Trophoblast cell (in vitro differentiated cells and primary cell): ENCODE measurements at regions not wholly inside any gene's neighbourhood (a gene's known extent, or its start where the extent isn't known, plus 50 kb on each side); places are given as distances from the start of the nearest gene placed in this dataset.

Experiments used
- DNase-seq, 2 donors: peaks; one replicate each; pipeline ENCODE4 v3.0.0-alpha.2; 2016
- H2AFZ ChIP-seq: 2 replicates; pipeline ENCODE4 v1.6.1; 2013; ENCODE audit warnings: low read length, moderate library complexity, mild to moderate bottlenecking; ENCODE audit not compliant: insufficient read depth, poor library complexity
- H2AK5ac ChIP-seq: 2 replicates; pipeline ENCODE4 v1.6.1; 2013; ENCODE audit warnings: mild to moderate bottlenecking, low read length
- H2BK120ac ChIP-seq: 2 replicates; pipeline ENCODE4 v1.6.1; 2013; ENCODE audit warnings: low read length, mild to moderate bottlenecking, moderate library complexity; ENCODE audit not compliant: insufficient read depth, poor library complexity
- H2BK12ac ChIP-seq: 2 replicates; pipeline ENCODE4 v1.6.1; 2013; ENCODE audit warnings: mild to moderate bottlenecking, low read length, moderate library complexity
- H2BK5ac ChIP-seq: 2 replicates; pipeline ENCODE4 v1.6.1; 2013; ENCODE audit warnings: low read length, low read depth, moderate library complexity, mild to moderate bottlenecking; ENCODE audit not compliant: poor library complexity
- H3K14ac ChIP-seq: 2 replicates; pipeline ENCODE4 v1.6.1; 2013; ENCODE audit warnings: mild to moderate bottlenecking, low read length
- H3K18ac ChIP-seq: 2 replicates; pipeline ENCODE4 v1.6.1; 2013; ENCODE audit warnings: mild to moderate bottlenecking, low read length
- H3K23ac ChIP-seq: 2 replicates; pipeline ENCODE4 v1.6.1; 2013; ENCODE audit warnings: low read length
- H3K27ac ChIP-seq: 2 replicates; pipeline ENCODE4 v1.5.1; 2013; ENCODE audit warnings: low read depth, mild to moderate bottlenecking, inconsistent platforms, low read length, moderate library complexity
- H3K27me3 ChIP-seq: 2 replicates; pipeline ENCODE4 v1.6.1; 2013; ENCODE audit warnings: inconsistent platforms, mild to moderate bottlenecking, low read length, moderate library complexity; ENCODE audit not compliant: insufficient read depth
- H3K36me3 ChIP-seq, 2 experiments: 1 replicate in 1 of 2; 2 replicates in 1 of 2; pipeline ENCODE4 v1.6.1; 2013; ENCODE audit warnings: low read length in 2 of 2, mild to moderate bottlenecking in 2 of 2, moderate library complexity in 1 of 2; ENCODE audit not compliant: insufficient read depth in 2 of 2, control insufficient read depth in 1 of 2
- H3K4ac ChIP-seq: 2 replicates; pipeline ENCODE4 v1.6.1; 2013; ENCODE audit warnings: low read depth, mild to moderate bottlenecking, low read length, moderate library complexity
- H3K4me1 ChIP-seq, 2 experiments: 1 replicate in 1 of 2; 2 replicates in 1 of 2; pipeline ENCODE4 v1.6.1; 2013; ENCODE audit warnings: low read length in 2 of 2, mild to moderate bottlenecking in 2 of 2, moderate library complexity in 1 of 2; ENCODE audit not compliant: insufficient read depth in 2 of 2, control insufficient read depth in 1 of 2
- H3K4me2 ChIP-seq: 2 replicates; pipeline ENCODE4 v1.6.1; 2013; ENCODE audit warnings: inconsistent platforms, mild to moderate bottlenecking, low read length, moderate library complexity
- H3K4me3 ChIP-seq: 2 replicates; pipeline ENCODE4 v1.5.1; 2013; ENCODE audit warnings: mild to moderate bottlenecking, low read depth, low read length, inconsistent platforms
- H3K79me1 ChIP-seq: one replicate; pipeline ENCODE4 v1.6.1; 2013; ENCODE audit warnings: low read length
- H3K79me2 ChIP-seq: 2 replicates; pipeline ENCODE4 v1.6.1; 2013; ENCODE audit warnings: low read length, mild to moderate bottlenecking; ENCODE audit not compliant: control insufficient read depth, insufficient read depth, poor library complexity
- H3K9ac ChIP-seq: 2 replicates; pipeline ENCODE4 v1.6.1; 2013; ENCODE audit warnings: mild to moderate bottlenecking, low read length
- H3K9me3 ChIP-seq: 2 replicates; pipeline ENCODE4 v1.6.1; 2013; ENCODE audit warnings: low read depth, mild to moderate bottlenecking, control low read depth, inconsistent platforms, low read length; ENCODE audit not compliant: insufficient read depth
- H4K12ac ChIP-seq: 2 replicates; pipeline ENCODE4 v1.6.1; 2013; ENCODE audit warnings: low read depth, mild to moderate bottlenecking, low read length, moderate library complexity
- H4K8ac ChIP-seq: 2 replicates; pipeline ENCODE4 v1.6.1; 2013; ENCODE audit warnings: low read depth, mild to moderate bottlenecking, low read length, moderate library complexity
- H4K91ac ChIP-seq: one replicate; pipeline ENCODE4 v1.6.1; 2013; ENCODE audit warnings: low read depth, mild to moderate bottlenecking, low read length, moderate library complexity
- WGBS: extraction: QIAGEN DNeasy Blood & Tissue Kit; methylation state at CpG from one replicate; pipeline ENCODE4 v1.1.7; 2013; ENCODE audit warnings: missing lambda C conversion rate; ENCODE audit not compliant: insufficient read length, insufficient coverage; ENCODE audit errors: extremely low coverage; 5-methylcytosine and 5-hydroxymethylcytosine counted together

- H3K9ac ChIP-seq = no peak overlapping the region
- H4K12ac ChIP-seq = no peak overlapping the region
- H3K4ac ChIP-seq = no peak overlapping the region
- no peak overlapping the region for H2AK5ac ChIP-seq
- no peaks in the 10 kb centered on the region for H3K9me3 ChIP-seq
- H3K23ac ChIP-seq = no peak overlapping the region
- peak overlapping the region; percentile 63 for H2BK12ac ChIP-seq
- no peak overlapping the region for H3K18ac ChIP-seq
- no peak overlapping the region for H4K8ac ChIP-seq
- no peaks in the 10 kb centered on the region for H3K79me2 ChIP-seq
- no peaks in the 10 kb centered on the region for H3K27me3 ChIP-seq
- peak overlapping the region; percentile 38 for H2BK120ac ChIP-seq
- no peak overlapping the region for H3K27ac ChIP-seq
- no peak overlapping the region for H3K4me3 ChIP-seq
- peak overlapping the region; percentile 42 for H4K91ac ChIP-seq
- no peak overlapping the region for H2AFZ ChIP-seq
- H3K4me2 ChIP-seq = no peak overlapping the region
- H2BK5ac ChIP-seq = no peak overlapping the region
- DNase-seq = no peak
- H3K36me3 ChIP-seq = no peaks in the 10 kb centered on the region
- H3K4me1 ChIP-seq = peaks cover 13 to 27% of the 10 kb centered on the region in 2 experiments
- no CpG with 5 or more reads among the region's 6 CpGs for WGBS
- H3K79me1 ChIP-seq = peaks cover 7% of the 10 kb centered on the region
- no peak overlapping the region for H3K14ac ChIP-seq
Measured at GRCh38 chr4:138669479-138670315, 345.9 kb upstream of the NOCT start.

GRCh38 chr4:138668309-138668708, 347.3 kb upstream of the NOCT start:
- H3K14ac ChIP-seq = no peak overlapping the region
- H2AK5ac ChIP-seq = no peak overlapping the region
- WGBS = no CpG with 5 or more reads among the region's 3 CpGs
- no peak overlapping the region for H4K12ac ChIP-seq
- H4K8ac ChIP-seq = no peak overlapping the region
- H2BK120ac ChIP-seq = no peak overlapping the region
- H3K27me3 ChIP-seq = no peaks in the 10 kb centered on the region
- H3K4me2 ChIP-seq = no peak overlapping the region
- no peak overlapping the region for H2BK5ac ChIP-seq
- no peaks in the 10 kb centered on the region for H3K79me2 ChIP-seq
- H3K9ac ChIP-seq = no peak overlapping the region
- H3K18ac ChIP-seq = no peak overlapping the region
- H3K9me3 ChIP-seq = no peaks in the 10 kb centered on the region
- H3K4ac ChIP-seq = no peak overlapping the region
- no peak overlapping the region for H2BK12ac ChIP-seq
- no peak overlapping the region for H3K4me3 ChIP-seq
- H3K79me1 ChIP-seq = peaks cover 7% of the 10 kb centered on the region
- H3K4me1 ChIP-seq = peaks cover 13 to 25% of the 10 kb centered on the region in 2 experiments
- no peak overlapping the region for H2AFZ ChIP-seq
- H4K91ac ChIP-seq = no peak overlapping the region
- H3K27ac ChIP-seq = no peak overlapping the region
- no peak overlapping the region for H3K23ac ChIP-seq
- no peaks in the 10 kb centered on the region for H3K36me3 ChIP-seq
- DNase-seq = no peak

GRCh38 chr4:138666366-138666765, 349.2 kb upstream of the NOCT start:
- Histone ChIP-seq H2AK5ac (no peak overlapping the region), H3K9ac (no peak overlapping the region), H3K18ac (no peak overlapping the region), H2BK120ac (no peak overlapping the region), H3K23ac (no peak overlapping the region), H4K8ac (no peak overlapping the region), H2BK5ac (no peak overlapping the region), H4K91ac (no peak overlapping the region), H3K4ac (no peak overlapping the region), H2AFZ (no peak overlapping the region), H3K4me1 (peaks cover 4 to 18% of the 10 kb centered on the region in 2 experiments), H3K79me2 (no peaks in the 10 kb centered on the region), H4K12ac (no peak overlapping the region), H3K79me1 (peaks cover 5% of the 10 kb centered on the region), H3K36me3 (no peaks in the 10 kb centered on the region), H3K9me3 (no peaks in the 10 kb centered on the region), H2BK12ac (no peak overlapping the region), H3K14ac (no peak overlapping the region), H3K4me2 (no peak overlapping the region), H3K4me3 (no peak overlapping the region), H3K27ac (no peak overlapping the region), H3K27me3 (no peaks in the 10 kb centered on the region)
- no peak for DNase-seq
- WGBS = no CpG with 5 or more reads among the region's 6 CpGs

GRCh38 chr4:138665851-138666250, 349.7 kb upstream of the NOCT start:
- no peak overlapping the region for H3K4ac ChIP-seq
- H2BK12ac ChIP-seq = no peak overlapping the region
- H3K4me1 ChIP-seq = peaks cover 7 to 17% of the 10 kb centered on the region in 2 experiments
- H3K4me2 ChIP-seq = no peak overlapping the region
- H3K27ac ChIP-seq = no peak overlapping the region
- no peak overlapping the region for H3K9ac ChIP-seq
- H2BK120ac ChIP-seq = peak overlapping the region; percentile 53
- no peak for DNase-seq
- no peak overlapping the region for H2AK5ac ChIP-seq
- H3K36me3 ChIP-seq = no peaks in the 10 kb centered on the region
- no peak overlapping the region for H4K12ac ChIP-seq
- no peak overlapping the region for H3K23ac ChIP-seq
- no peak overlapping the region for H2AFZ ChIP-seq
- H4K91ac ChIP-seq = peak overlapping the region; percentile 15
- WGBS = no CpG with 5 or more reads among the region's 4 CpGs
- no peak overlapping the region for H3K18ac ChIP-seq
- H3K79me1 ChIP-seq = peaks cover 5% of the 10 kb centered on the region
- H4K8ac ChIP-seq = no peak overlapping the region
- no peaks in the 10 kb centered on the region for H3K9me3 ChIP-seq
- H3K14ac ChIP-seq = no peak overlapping the region
- H2BK5ac ChIP-seq = no peak overlapping the region
- no peaks in the 10 kb centered on the region for H3K79me2 ChIP-seq
- no peaks in the 10 kb centered on the region for H3K27me3 ChIP-seq
- no peak overlapping the region for H3K4me3 ChIP-seq
